Activated CD4-positive, alpha-beta T cell treated with anti-CD3 and anti-CD28 coated beads for 36 hours (primary cell): ENCODE measurements at regions not wholly inside any gene's neighbourhood (a gene's known extent, or its start where the extent isn't known, plus 50 kb on each side); places are given as distances from the start of the nearest gene placed in this dataset.

Experiments used
- ATAC-seq: fragments of 200-7000 bp; cut with Tn5 transposase; one replicate; pipeline ENCODE4 v1.10.0; 2021; ENCODE audit warnings: mild to moderate bottlenecking, moderate library complexity
- CTCF ChIA-PET: fragments of 350-600 bp; sonication (Branson Sonifier 250); formaldehyde crosslinking; loops from one replicate; lab custom pipeline; 2021; ENCODE audit warnings: antibody characterized with exemption; lab: Charles Lee
- POLR2A ChIA-PET: fragments of 350-600 bp; sonication (Branson Sonifier 250); formaldehyde crosslinking; loops from one replicate; lab custom pipeline; 2021; ENCODE audit warnings: antibody characterized with exemption, inconsistent platforms; lab: Charles Lee
- DNase-seq: peaks from one replicate; pipeline ENCODE4 v3.0.0-alpha.2; 2020
- H3K27ac Mint-ChIP-seq: one replicate; pipeline ENCODE4 v1.8.0; 2021; ENCODE audit warnings: mixed read lengths
- H3K27me3 Mint-ChIP-seq: one replicate; pipeline ENCODE4 v1.8.0; 2021; ENCODE audit warnings: mixed read lengths
- H3K36me3 Mint-ChIP-seq: one replicate; pipeline ENCODE4 v1.8.0; 2021; ENCODE audit warnings: low read depth, mixed read lengths
- H3K4me1 Mint-ChIP-seq: one replicate; pipeline ENCODE4 v1.8.0; 2021; ENCODE audit warnings: mixed read lengths
- H3K4me3 Mint-ChIP-seq: one replicate; pipeline ENCODE4 v1.8.0; 2021; ENCODE audit warnings: mild to moderate bottlenecking, moderate library complexity, mixed read lengths
- H3K9me3 Mint-ChIP-seq: one replicate; pipeline ENCODE4 v1.8.0; 2021; ENCODE audit warnings: low read depth, mixed read lengths
- intact Hi-C, 2 experiments: fragments of 100-400 bp; cut with DNase I in 1 of 2; cut with micrococcal nuclease in 1 of 2; formaldehyde crosslinking; loops; one replicate each; pipeline versions ENCODE4 v1.14.2 to v1.15.1; 2022 to 2024; cut with DNase I, micrococcal nuclease

DNA sequence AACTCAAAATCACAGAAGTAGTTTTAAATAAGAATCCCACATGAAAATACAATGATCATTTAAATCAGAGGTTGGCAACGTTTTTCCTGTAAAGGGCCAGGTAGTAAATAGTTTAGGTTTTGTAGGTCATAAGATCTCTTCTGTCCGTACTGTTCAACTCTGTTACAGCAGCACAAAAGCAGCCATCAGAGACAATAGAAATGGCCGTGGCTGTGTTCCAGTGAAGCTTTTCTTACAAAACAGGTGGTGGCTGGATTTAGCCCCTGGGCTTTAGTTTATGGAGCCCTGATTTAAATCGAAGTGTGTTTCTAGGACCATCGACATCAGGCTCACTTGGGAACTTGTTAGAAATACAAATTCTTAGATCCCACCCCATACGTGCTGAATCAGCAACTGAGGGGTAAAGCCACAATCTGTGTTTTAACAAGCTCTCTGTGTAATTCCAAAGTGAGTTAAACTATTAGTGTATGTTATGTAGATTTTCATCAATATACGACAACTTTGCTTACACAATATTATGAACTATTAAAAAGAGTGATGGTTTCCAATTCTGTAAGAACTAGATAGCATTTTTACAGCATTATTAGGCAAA lies 54.8 kb upstream of the MIR17HG start:
- peaks cover 5% of the 10 kb centered on the region for H3K27me3 Mint-ChIP-seq
- intact Hi-C loops: no loop called here

DNA sequence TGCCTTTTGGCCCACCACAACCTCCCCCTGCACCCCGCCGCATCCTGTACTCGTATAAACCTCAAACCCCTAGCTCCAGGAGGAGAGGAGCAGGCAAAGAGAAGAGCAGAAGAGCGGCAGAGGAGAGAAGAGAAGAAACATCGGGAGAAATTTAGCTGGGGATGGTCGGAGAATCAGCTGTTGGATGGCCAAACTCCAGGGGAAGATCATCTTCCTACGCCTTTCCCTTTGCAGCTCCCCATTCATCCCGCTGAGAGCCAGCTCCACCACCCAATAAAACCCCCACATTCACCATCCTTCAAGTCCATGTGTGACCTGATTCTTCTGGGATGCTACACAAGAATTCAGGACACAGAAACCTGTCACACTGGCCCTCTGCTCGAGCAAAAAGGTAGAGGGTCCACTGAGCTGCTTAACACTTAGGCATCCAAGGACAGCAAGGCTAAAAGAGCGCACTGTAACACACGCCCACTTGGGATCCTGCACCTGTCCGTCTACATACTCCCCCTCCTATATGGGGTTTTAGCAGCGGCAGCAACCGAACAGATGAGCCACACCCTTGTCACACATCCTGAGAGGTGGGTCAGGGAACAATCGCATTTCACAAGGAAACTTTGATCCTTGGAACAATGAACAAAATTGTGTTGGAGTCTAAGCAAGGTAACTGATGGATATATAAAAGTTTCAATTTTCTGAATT lies 51.6 kb upstream of the MIR17HG start:
- POLR2A ChIA-PET: no interaction called here
- H3K36me3 Mint-ChIP-seq: no peaks in the 10 kb centered on the region
- DNase-seq (no peak), ATAC-seq (no peak)
- no peak overlapping the region for H3K4me3 Mint-ChIP-seq
- no peak overlapping the region for H3K27ac Mint-ChIP-seq
- CTCF ChIA-PET: interaction anchor here (0.8 kb wide), 2 partner anchors 16 to 23 kb away, joined by 3 read pairs; no protein-coding TSS in a partner anchor
- H3K4me1 Mint-ChIP-seq: no peaks in the 10 kb centered on the region
- intact Hi-C loops: no loop called here
- no peaks in the 10 kb centered on the region for H3K9me3 Mint-ChIP-seq
- peaks cover 8% of the 10 kb centered on the region for H3K27me3 Mint-ChIP-seq

More for the DNA sequence above, 54.8 kb upstream of the MIR17HG start:
- ChIA-PET CTCF (no interaction called here), POLR2A (no interaction called here)
- H3K36me3 Mint-ChIP-seq: no peaks in the 10 kb centered on the region
- no peak overlapping the region for H3K27ac Mint-ChIP-seq
- no peaks in the 10 kb centered on the region for H3K9me3 Mint-ChIP-seq
- H3K4me1 Mint-ChIP-seq: no peaks in the 10 kb centered on the region
- H3K4me3 Mint-ChIP-seq: no peak overlapping the region
- DNase-seq (no peak), ATAC-seq (no peak)

DNA sequence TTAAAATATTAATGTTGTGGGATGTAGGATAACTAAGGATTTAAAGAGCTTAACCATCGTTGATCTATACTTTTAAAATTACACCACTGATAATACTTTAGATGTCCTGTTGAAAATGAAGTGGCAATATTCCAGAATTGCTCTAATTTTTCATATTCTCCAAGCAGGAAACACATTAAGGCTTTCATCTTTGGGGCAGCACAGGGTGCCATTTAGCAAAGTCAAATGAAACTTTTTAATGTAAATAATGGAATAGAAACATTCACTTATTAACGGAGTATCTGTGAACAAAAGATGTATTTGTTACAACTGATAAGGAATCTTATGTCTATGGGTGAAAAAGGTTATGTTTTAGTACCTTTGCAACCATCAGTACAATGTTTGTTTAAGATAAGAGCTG lies 50.0 kb upstream of the MIR17HG start:
- Mint-ChIP-seq H3K9me3 (no peaks in the 10 kb centered on the region), H3K4me1 (no peaks in the 10 kb centered on the region), H3K4me3 (no peak overlapping the region), H3K27ac (no peak overlapping the region), H3K36me3 (no peaks in the 10 kb centered on the region), H3K27me3 (peaks cover 8% of the 10 kb centered on the region)
- intact Hi-C loops: no loop called here
- ChIA-PET CTCF (interaction anchor here (1.3 kb wide), 1 partner anchor 16 kb away, joined by 5 read pairs; no protein-coding TSS in a partner anchor), POLR2A (no interaction called here)
- DNase-seq (no peak), ATAC-seq (no peak)
